ENCODE measurements at regions not wholly inside any gene's neighbourhood (a gene's known extent, or its start where the extent isn't known, plus 50 kb on each side); places are given as distances from the start of the nearest gene placed in this dataset.

- TF ChIP-seq GABPA (IDR thresholded peaks at IDR 0.05; ENCODE audit: low read depth) (no peak), POLR2AphosphoS5 (IDR thresholded peaks at IDR 0.05; ENCODE audit: low read depth) (no peak), REST (IDR thresholded peaks at IDR 0.05; ENCODE audit: insufficient replicate concordance, low read depth) (no peak), SPI1 (IDR thresholded peaks at IDR 0.05; ENCODE audit: borderline replicate concordance, low read depth) (no peak)
- TF ChIP-seq, protein P1, sequence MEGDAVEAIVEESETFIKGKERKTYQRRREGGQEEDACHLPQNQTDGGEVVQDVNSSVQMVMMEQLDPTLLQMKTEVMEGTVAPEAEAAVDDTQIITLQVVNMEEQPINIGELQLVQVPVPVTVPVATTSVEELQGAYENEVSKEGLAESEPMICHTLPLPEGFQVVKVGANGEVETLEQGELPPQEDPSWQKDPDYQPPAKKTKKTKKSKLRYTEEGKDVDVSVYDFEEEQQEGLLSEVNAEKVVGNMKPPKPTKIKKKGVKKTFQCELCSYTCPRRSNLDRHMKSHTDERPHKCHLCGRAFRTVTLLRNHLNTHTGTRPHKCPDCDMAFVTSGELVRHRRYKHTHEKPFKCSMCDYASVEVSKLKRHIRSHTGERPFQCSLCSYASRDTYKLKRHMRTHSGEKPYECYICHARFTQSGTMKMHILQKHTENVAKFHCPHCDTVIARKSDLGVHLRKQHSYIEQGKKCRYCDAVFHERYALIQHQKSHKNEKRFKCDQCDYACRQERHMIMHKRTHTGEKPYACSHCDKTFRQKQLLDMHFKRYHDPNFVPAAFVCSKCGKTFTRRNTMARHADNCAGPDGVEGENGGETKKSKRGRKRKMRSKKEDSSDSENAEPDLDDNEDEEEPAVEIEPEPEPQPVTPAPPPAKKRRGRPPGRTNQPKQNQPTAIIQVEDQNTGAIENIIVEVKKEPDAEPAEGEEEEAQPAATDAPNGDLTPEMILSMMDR (IDR thresholded peaks at IDR 0.05; ENCODE audit: insufficient read depth, low read length) = no peak
Observed at GRCh38 chr19:30942636-30943035, 406.6 kb downstream of the TSHZ3 start.
